Progenitor cell of endocrine pancreas (in vitro differentiated cells): ENCODE measurements at regions not wholly inside any gene's neighbourhood (a gene's known extent, or its start where the extent isn't known, plus 50 kb on each side); places are given as distances from the start of the nearest gene placed in this dataset.

Experiments used
- DNase-seq: peaks from one replicate; pipeline ENCODE4 v3.0.0; 2021; ENCODE audit warnings: low spot score; ENCODE audit not compliant: unreplicated experiment
- H3K27ac Mint-ChIP-seq: 2 replicates; pipeline ENCODE4 v1.8.0; 2021; ENCODE audit warnings: mild to moderate bottlenecking, moderate library complexity, mixed read lengths
- H3K27me3 Mint-ChIP-seq: 2 replicates; pipeline ENCODE4 v1.8.0; 2021; ENCODE audit warnings: mixed read lengths
- H3K36me3 Mint-ChIP-seq: 2 replicates; pipeline ENCODE4 v1.8.0; 2022; ENCODE audit warnings: mixed read lengths; ENCODE audit not compliant: insufficient read depth
- H3K4me1 Mint-ChIP-seq: 2 replicates; pipeline ENCODE4 v1.8.0; 2021; ENCODE audit warnings: low read depth, mixed read lengths
- H3K4me3 Mint-ChIP-seq: 2 replicates; pipeline ENCODE4 v1.8.0; 2021; ENCODE audit warnings: low read depth, mild to moderate bottlenecking, moderate library complexity, mixed read lengths
- H3K9me3 Mint-ChIP-seq: 2 replicates; pipeline ENCODE4 v1.8.0; 2021; ENCODE audit warnings: low read depth, mixed read lengths
- TF ChIP-seq, protein P1 (sequence below): fragments of 200-600 bp; sonication (generic); IDR thresholded peaks from one replicate; pipeline ENCODE4 v1.5.0; 2021; ENCODE audit warnings: antibody characterized with exemption, mild to moderate bottlenecking; ENCODE audit not compliant: unreplicated experiment

- no peaks in the 10 kb centered on the region for H3K27me3 Mint-ChIP-seq
- no peak overlapping the region for H3K27ac Mint-ChIP-seq
- no peaks in the 10 kb centered on the region for H3K36me3 Mint-ChIP-seq
- DNase-seq = no peak
- no peaks in the 10 kb centered on the region for H3K4me1 Mint-ChIP-seq
- H3K4me3 Mint-ChIP-seq = no peak overlapping the region
- TF ChIP-seq, protein P1, sequence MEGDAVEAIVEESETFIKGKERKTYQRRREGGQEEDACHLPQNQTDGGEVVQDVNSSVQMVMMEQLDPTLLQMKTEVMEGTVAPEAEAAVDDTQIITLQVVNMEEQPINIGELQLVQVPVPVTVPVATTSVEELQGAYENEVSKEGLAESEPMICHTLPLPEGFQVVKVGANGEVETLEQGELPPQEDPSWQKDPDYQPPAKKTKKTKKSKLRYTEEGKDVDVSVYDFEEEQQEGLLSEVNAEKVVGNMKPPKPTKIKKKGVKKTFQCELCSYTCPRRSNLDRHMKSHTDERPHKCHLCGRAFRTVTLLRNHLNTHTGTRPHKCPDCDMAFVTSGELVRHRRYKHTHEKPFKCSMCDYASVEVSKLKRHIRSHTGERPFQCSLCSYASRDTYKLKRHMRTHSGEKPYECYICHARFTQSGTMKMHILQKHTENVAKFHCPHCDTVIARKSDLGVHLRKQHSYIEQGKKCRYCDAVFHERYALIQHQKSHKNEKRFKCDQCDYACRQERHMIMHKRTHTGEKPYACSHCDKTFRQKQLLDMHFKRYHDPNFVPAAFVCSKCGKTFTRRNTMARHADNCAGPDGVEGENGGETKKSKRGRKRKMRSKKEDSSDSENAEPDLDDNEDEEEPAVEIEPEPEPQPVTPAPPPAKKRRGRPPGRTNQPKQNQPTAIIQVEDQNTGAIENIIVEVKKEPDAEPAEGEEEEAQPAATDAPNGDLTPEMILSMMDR = no peak
- peaks cover 4% of the 10 kb centered on the region for H3K9me3 Mint-ChIP-seq
Measured at GRCh38 chr1:100628631-100629081, 90.7 kb downstream of the GPR88 start.

GRCh38 chr1:100629391-100629790 is 90.2 kb upstream of the VCAM1 start:
- no peaks in the 10 kb centered on the region for H3K27me3 Mint-ChIP-seq
- no peaks in the 10 kb centered on the region for H3K36me3 Mint-ChIP-seq
- peaks cover 4% of the 10 kb centered on the region for H3K9me3 Mint-ChIP-seq
- TF ChIP-seq, protein P1 = no peak
- H3K4me1 Mint-ChIP-seq = no peaks in the 10 kb centered on the region
- no peak overlapping the region for H3K4me3 Mint-ChIP-seq
- H3K27ac Mint-ChIP-seq = no peak overlapping the region
- DNase-seq = no peak

DNA sequence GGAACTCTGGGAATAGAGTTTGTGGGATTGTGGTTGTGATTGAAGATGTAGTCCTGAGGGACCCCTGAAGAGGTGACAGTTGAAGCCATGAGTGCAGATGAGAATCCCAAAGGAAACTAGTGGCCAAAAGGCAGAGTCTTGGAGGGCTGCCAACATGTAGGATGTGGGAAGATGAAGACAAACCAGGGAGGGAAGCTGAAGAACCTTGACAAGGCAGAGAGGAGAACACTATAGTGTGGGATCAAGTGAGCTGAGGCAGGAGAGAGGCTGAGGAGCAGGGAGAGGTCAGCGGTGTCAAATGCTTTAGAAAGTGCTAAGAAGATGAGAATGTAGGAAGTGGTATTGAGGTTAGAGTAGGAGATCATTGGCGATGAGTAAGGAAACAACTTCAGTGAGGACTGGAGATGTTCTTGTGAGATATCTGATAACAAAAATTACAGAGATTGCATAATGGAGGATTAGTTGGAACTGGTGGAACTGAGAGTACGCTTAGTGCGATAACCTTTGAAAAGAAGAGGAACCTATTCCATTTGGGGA is 88.5 kb upstream of the VCAM1 start:
- DNase-seq = no peak
- H3K4me3 Mint-ChIP-seq = no peak overlapping the region
- no peaks in the 10 kb centered on the region for H3K4me1 Mint-ChIP-seq
- peaks cover 10% of the 10 kb centered on the region for H3K9me3 Mint-ChIP-seq
- TF ChIP-seq, protein P1 = no peak
- H3K36me3 Mint-ChIP-seq = no peaks in the 10 kb centered on the region
- no peaks in the 10 kb centered on the region for H3K27me3 Mint-ChIP-seq
- H3K27ac Mint-ChIP-seq = no peak overlapping the region

GRCh38 chr1:100642826-100643225 is 76.7 kb upstream of the VCAM1 start:
- H3K4me3 Mint-ChIP-seq = no peak overlapping the region
- H3K27ac Mint-ChIP-seq = no peak overlapping the region
- no peaks in the 10 kb centered on the region for H3K36me3 Mint-ChIP-seq
- DNase-seq = no peak
- H3K9me3 Mint-ChIP-seq = no peaks in the 10 kb centered on the region
- no peaks in the 10 kb centered on the region for H3K27me3 Mint-ChIP-seq
- peaks cover 1% of the 10 kb centered on the region for H3K4me1 Mint-ChIP-seq
- TF ChIP-seq, protein P1 = no peak

- TF ChIP-seq, protein P1 = no peak
- H3K27me3 Mint-ChIP-seq = no peaks in the 10 kb centered on the region
- no peak for DNase-seq
- no peak overlapping the region for H3K4me3 Mint-ChIP-seq
- peaks cover 6% of the 10 kb centered on the region for H3K9me3 Mint-ChIP-seq
- H3K4me1 Mint-ChIP-seq = peaks cover 1% of the 10 kb centered on the region
- H3K36me3 Mint-ChIP-seq = no peaks in the 10 kb centered on the region
- H3K27ac Mint-ChIP-seq = no peak overlapping the region
Measured at GRCh38 chr1:100643471-100644196, 75.9 kb upstream of the VCAM1 start.
